Activated CD8-positive, alpha-beta memory T cell treated with anti-CD3 and anti-CD28 coated beads, Interleukin-2, amount 10 ng/mL, durations not matched to agents 7 days and 5 days (primary cell): ENCODE measurements at regions not wholly inside any gene's neighbourhood (a gene's known extent, or its start where the extent isn't known, plus 50 kb on each side); places are given as distances from the start of the nearest gene placed in this dataset.

Experiments
- ATAC-seq: fragments of 150-1000 bp; cut with Tn5 transposase; one replicate; pipeline ENCODE4 v1.10.0; 2021; ENCODE audit warnings: moderate library complexity
- CTCF ChIA-PET: fragments of 350-600 bp; sonication (Branson Sonifier 250); formaldehyde crosslinking; loops from one replicate; lab custom pipeline; 2021; ENCODE audit warnings: antibody characterized with exemption; lab: Charles Lee
- DNase-seq: peaks from one replicate; pipeline ENCODE4 v3.0.0-alpha.2; 2020
- H3K27ac Mint-ChIP-seq: one replicate; pipeline ENCODE4 v1.8.0; 2021; ENCODE audit warnings: mild to moderate bottlenecking, mixed read lengths
- H3K27me3 Mint-ChIP-seq: one replicate; pipeline ENCODE4 v1.8.0; 2021; ENCODE audit warnings: mixed read lengths
- H3K36me3 Mint-ChIP-seq: one replicate; pipeline ENCODE4 v1.8.0; 2021; ENCODE audit warnings: mild to moderate bottlenecking, mixed read lengths
- H3K4me1 Mint-ChIP-seq: one replicate; pipeline ENCODE4 v1.8.0; 2021; ENCODE audit warnings: mixed read lengths
- H3K4me3 Mint-ChIP-seq: one replicate; pipeline ENCODE4 v1.8.0; 2021; ENCODE audit warnings: mild to moderate bottlenecking, moderate library complexity, mixed read lengths
- H3K9me3 Mint-ChIP-seq: one replicate; pipeline ENCODE4 v1.8.0; 2022; ENCODE audit warnings: low read depth, mixed read lengths

DNA sequence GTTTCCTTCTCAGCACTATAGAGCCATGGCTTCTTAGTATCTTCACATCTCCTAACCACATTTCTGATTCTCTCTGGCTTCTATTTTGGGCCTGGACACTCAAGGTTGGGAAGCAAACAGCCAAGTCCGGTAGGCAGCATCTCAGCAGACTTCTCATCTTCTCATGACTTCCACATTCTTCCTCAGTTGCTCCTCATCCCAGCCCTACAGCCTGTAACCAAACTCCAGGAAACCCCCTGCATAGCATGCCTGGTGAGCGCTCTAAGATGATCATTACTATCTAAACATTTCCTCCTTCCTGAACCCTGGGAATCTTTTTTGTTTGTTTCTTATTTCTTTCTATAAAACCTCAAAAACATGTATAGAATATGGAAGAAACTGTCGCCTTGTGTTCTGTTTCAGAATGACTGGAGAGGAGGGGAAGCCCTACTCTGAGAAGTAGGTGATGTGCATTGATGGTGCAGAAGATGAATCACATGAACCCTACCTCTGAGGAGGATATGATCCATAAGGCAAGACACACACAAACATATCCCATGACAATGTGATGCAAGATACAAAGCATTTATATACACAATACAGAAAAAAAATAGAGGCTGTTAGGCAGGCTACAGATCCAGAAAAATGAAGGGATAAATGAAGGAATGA is 219.8 kb upstream of the GYPA start:
- CTCF ChIA-PET: no interaction called here
- Mint-ChIP-seq H3K9me3 (no peaks in the 10 kb centered on the region), H3K4me3 (no peak overlapping the region), H3K27ac (no peak overlapping the region), H3K36me3 (no peaks in the 10 kb centered on the region), H3K4me1 (peaks cover 11% of the 10 kb centered on the region), H3K27me3 (peaks cover 26% of the 10 kb centered on the region)
- ATAC-seq: no peak
- DNase-seq: no peak

DNA sequence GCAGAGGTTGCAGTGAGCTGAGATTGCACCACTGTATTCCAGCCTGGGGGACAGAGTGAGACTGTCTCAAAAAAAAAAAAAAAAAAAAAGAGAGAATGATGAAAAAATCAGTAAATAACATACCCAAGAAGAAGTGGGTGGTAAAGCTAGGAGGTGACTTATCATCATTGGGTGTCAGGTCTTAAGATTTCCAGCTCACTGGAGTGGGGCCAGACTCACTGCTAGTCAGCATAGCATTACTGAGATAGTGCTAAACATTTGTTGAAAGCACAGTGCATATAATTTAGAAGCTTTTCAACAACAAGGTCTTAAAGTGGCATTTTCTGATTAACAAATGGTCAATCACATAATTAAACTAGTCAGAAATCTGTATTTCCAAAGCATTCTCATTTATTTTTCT is 221.8 kb upstream of the GYPA start:
- H3K4me3 Mint-ChIP-seq: no peak overlapping the region
- no peaks in the 10 kb centered on the region for H3K9me3 Mint-ChIP-seq
- no peaks in the 10 kb centered on the region for H3K4me1 Mint-ChIP-seq
- H3K27me3 Mint-ChIP-seq: peaks cover 13% of the 10 kb centered on the region
- ATAC-seq (no peak), DNase-seq (no peak)
- H3K36me3 Mint-ChIP-seq: no peaks in the 10 kb centered on the region
- no peak overlapping the region for H3K27ac Mint-ChIP-seq
- CTCF ChIA-PET: no interaction called here

DNA sequence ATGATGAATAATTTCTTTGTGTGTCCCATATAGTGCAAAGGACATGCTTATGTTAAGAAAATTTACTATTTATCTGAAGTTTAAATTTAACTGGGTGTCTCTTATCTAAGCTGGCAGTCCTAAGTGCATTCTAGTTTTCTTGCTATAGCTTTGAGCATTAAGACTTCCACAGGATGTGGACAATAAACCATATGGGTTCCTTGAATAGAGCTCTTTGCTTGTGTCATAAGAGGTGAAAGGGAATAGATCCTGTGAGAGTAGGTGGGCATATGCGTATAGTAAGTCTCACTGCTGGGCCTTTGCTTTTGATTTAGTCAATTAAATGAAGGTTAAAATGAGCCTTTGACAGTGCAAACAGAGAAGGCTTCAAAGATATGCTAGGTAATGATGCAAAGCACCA is 223.4 kb upstream of the GYPA start:
- CTCF ChIA-PET: no interaction called here
- Mint-ChIP-seq H3K9me3 (no peaks in the 10 kb centered on the region), H3K36me3 (no peaks in the 10 kb centered on the region), H3K27me3 (peaks cover 7% of the 10 kb centered on the region), H3K4me3 (no peak overlapping the region), H3K4me1 (no peaks in the 10 kb centered on the region), H3K27ac (no peak overlapping the region)
- ATAC-seq (no peak), DNase-seq (no peak)

DNA sequence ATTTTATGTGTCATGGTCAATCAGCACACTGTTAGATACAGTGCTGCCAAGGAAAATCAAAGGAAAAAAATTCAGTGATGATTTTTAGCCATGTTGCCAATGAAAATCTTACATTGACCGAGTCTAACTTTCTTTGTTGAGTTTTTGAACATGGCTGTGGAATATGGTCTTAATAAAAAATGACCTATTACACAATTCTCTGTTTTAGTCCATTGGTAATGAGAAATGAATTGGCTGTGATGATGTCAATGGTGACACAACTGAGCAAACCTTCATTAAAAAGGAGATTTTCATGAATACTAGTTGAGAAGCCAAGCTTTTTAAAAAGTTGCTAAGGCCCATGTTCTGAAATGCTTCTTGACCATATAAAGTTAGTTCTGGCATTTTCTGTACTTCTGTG is 225.9 kb upstream of the GYPA start:
- Mint-ChIP-seq H3K4me1 (no peaks in the 10 kb centered on the region), H3K27me3 (no peaks in the 10 kb centered on the region), H3K27ac (no peak overlapping the region), H3K4me3 (no peak overlapping the region), H3K9me3 (no peaks in the 10 kb centered on the region), H3K36me3 (no peaks in the 10 kb centered on the region)
- DNase-seq (no peak), ATAC-seq (no peak)
- CTCF ChIA-PET: no interaction called here

DNA sequence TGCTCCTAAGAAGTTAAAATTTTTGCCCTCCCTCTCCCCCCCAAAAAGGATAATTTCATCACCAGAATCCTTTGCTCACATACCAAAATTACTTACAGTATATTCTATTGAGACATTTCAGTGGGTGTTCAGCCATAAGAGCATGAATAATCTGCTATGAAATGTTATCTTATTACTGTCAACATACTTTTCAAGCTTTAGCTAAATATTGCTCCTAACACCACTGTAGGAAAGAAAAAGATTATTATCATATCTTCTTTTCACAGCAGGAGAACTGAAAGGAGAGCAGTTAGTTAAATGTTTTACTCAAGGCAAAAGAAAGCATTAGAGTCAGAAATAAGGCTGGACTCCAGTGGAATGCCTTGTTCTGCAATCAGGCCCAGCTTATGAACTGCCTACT is 231.0 kb upstream of the GYPA start:
- DNase-seq (no peak), ATAC-seq (no peak)
- CTCF ChIA-PET: no interaction called here
- no peaks in the 10 kb centered on the region for H3K27me3 Mint-ChIP-seq
- no peak overlapping the region for H3K4me3 Mint-ChIP-seq
- H3K27ac Mint-ChIP-seq: no peak overlapping the region
- H3K36me3 Mint-ChIP-seq: no peaks in the 10 kb centered on the region
- no peaks in the 10 kb centered on the region for H3K4me1 Mint-ChIP-seq
- no peaks in the 10 kb centered on the region for H3K9me3 Mint-ChIP-seq

DNA sequence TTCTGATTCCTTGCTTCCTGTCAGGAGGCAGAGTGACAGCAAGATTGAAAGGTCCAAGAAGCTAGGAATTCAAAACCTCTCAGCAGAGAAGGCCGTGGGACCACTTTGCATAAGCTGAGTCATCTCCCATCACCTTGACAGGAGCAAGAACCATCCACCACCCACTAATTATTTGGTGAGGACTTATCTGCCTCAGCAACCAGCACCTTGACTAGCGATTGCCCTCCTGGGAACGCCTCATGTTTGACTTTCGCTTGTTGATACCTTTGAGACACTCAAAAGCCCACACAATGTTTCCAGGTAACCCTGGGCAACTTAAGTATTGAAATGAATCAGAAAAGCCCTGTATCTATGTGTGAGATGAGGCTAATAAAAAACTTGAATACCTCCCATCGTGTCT is 233.5 kb upstream of the GYPA start:
- CTCF ChIA-PET: no interaction called here
- H3K36me3 Mint-ChIP-seq: no peaks in the 10 kb centered on the region
- no peaks in the 10 kb centered on the region for H3K4me1 Mint-ChIP-seq
- H3K9me3 Mint-ChIP-seq: no peaks in the 10 kb centered on the region
- no peak overlapping the region for H3K27ac Mint-ChIP-seq
- DNase-seq (no peak), ATAC-seq (no peak)
- no peak overlapping the region for H3K4me3 Mint-ChIP-seq
- no peaks in the 10 kb centered on the region for H3K27me3 Mint-ChIP-seq

DNA sequence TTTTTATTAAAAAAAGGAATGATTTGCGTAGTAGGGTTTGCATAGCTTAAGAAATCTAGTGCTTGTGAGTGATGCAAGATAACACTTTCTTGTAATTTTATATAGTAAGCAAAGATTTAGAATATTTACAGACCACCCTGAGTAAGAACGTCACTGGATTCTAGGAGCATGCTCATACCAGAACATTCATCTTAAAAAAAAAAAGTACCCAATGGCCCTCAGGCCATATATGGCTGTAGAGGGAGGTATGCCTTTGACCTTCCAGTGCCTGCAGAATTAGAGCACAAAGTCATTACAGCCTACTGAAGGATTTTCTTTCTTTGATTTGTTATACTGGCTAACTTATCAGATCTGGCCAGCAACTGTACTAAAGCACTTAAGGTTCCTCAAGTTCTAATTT is 236.3 kb upstream of the GYPA start:
- Mint-ChIP-seq H3K4me3 (no peak overlapping the region), H3K9me3 (no peaks in the 10 kb centered on the region), H3K36me3 (no peaks in the 10 kb centered on the region), H3K27ac (no peak overlapping the region), H3K27me3 (no peaks in the 10 kb centered on the region), H3K4me1 (no peaks in the 10 kb centered on the region)
- no peak for ATAC-seq
- CTCF ChIA-PET: interaction anchor here (1.0 kb wide), 1 partner anchor 57 kb away, joined by 3 read pairs; no protein-coding TSS in a partner anchor
- no peak for DNase-seq

DNA sequence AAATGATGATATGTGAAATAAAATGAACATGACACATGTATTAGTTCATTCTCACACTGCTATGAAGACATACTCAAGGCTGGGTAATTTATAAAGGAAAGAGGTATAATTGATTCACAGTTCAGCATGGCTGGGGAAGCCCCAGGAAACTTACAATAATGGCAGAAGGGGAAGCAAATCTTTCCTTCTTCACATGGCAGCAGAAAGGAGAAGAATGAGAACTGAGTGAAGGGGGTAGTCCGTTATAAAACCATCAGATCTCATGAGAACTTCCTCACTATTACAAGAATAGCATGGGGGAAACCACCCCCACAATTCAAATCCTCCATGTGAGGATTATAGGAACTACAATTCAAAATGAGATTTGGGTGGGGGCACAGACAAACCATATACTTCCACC is 243.9 kb upstream of the GYPA start:
- H3K4me3 Mint-ChIP-seq: no peak overlapping the region
- no peaks in the 10 kb centered on the region for H3K4me1 Mint-ChIP-seq
- no peaks in the 10 kb centered on the region for H3K27me3 Mint-ChIP-seq
- CTCF ChIA-PET: no interaction called here
- DNase-seq (no peak), ATAC-seq (no peak)
- H3K27ac Mint-ChIP-seq: no peak overlapping the region
- H3K9me3 Mint-ChIP-seq: peaks cover 6% of the 10 kb centered on the region
- no peaks in the 10 kb centered on the region for H3K36me3 Mint-ChIP-seq

DNA sequence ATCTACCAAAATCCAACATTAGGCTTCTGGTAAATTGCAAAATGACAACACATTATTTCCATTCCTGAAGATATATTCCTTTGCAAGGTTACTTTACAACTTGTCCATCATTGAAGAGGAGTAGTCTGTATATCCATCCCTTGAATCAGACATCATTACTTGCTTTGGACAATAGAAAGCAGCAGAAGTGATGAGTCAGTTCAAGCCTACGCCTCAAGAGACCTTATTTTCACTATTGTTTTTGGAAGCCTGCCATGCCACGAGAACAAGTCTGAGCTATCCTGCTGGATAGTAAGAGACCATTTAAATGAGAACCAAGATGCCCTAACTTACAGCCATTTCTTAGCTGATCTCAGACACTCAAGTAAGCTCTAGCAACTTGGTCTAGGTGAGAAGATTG is 246.0 kb upstream of the HHIP start:
- no peak overlapping the region for H3K4me3 Mint-ChIP-seq
- DNase-seq: no peak
- H3K27ac Mint-ChIP-seq: no peak overlapping the region
- H3K4me1 Mint-ChIP-seq: no peaks in the 10 kb centered on the region
- no peaks in the 10 kb centered on the region for H3K9me3 Mint-ChIP-seq
- no peaks in the 10 kb centered on the region for H3K27me3 Mint-ChIP-seq
- CTCF ChIA-PET: no interaction called here
- ATAC-seq: no peak
- no peaks in the 10 kb centered on the region for H3K36me3 Mint-ChIP-seq

DNA sequence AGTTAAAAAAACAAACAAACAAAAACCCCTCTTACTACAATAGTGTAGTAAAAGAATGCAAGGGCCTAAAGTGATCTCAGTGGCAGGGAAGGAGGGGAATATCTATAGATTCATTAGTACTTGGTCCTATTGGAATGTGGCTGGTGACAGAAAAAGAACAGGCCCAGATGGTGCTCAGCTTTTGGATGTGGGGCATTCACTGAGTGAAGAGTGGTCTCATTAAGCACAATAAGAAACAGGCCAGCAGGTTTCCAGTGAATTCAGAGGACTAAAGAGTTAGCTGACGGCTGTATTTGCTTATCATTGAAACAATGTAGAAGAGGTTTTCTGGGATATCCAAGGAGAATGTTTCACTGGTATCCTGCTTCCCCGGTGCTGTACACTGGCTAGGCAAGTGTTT is 243.8 kb upstream of the HHIP start:
- Mint-ChIP-seq H3K36me3 (no peaks in the 10 kb centered on the region), H3K9me3 (no peaks in the 10 kb centered on the region), H3K4me1 (no peaks in the 10 kb centered on the region), H3K4me3 (no peak overlapping the region), H3K27me3 (no peaks in the 10 kb centered on the region), H3K27ac (no peak overlapping the region)
- ATAC-seq (no peak), DNase-seq (no peak)
- CTCF ChIA-PET: no interaction called here

DNA sequence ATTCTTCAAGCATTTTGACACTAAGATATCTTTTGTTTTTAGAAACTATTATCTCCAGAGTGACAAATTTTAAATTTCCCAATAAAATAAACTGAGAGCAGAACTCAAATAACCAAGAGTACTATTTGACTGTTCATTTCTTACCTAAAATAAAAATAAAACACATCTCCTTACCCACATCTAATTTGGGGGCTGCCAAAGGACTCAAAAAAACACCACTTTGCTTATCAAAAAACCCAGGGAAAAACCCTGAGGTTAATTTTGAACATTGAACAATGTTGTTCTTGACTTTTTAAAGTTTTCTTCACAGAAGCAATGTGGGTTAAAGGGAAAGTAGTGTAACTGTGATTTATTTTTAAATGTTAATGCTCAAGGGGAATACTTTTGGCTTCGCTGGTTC is 243.0 kb upstream of the HHIP start:
- no peak for DNase-seq
- no peaks in the 10 kb centered on the region for H3K36me3 Mint-ChIP-seq
- H3K4me3 Mint-ChIP-seq: no peak overlapping the region
- no peak for ATAC-seq
- CTCF ChIA-PET: no interaction called here
- no peaks in the 10 kb centered on the region for H3K9me3 Mint-ChIP-seq
- no peaks in the 10 kb centered on the region for H3K27me3 Mint-ChIP-seq
- no peaks in the 10 kb centered on the region for H3K4me1 Mint-ChIP-seq
- no peak overlapping the region for H3K27ac Mint-ChIP-seq

DNA sequence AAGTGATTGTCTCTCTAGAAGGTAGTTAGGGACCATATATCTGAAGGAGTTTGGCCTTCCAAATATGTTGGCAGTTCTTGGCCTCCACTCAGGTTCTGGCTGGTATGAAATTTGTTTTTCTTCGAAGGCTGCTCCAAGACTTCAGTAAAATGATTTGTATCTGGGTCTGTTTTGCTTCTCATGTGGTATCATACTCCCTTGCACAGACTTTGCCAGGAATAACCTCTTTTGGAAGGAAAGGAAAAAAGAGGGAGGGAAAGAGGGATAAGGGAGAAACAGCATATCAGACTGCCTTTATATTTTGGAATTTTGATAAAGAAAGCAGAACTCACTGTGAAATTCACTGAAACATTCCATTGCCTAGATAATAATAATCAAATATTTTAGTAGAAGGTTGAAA is 242.1 kb upstream of the HHIP start:
- Mint-ChIP-seq H3K9me3 (no peaks in the 10 kb centered on the region), H3K4me3 (no peak overlapping the region), H3K4me1 (no peaks in the 10 kb centered on the region), H3K36me3 (no peaks in the 10 kb centered on the region), H3K27ac (no peak overlapping the region), H3K27me3 (no peaks in the 10 kb centered on the region)
- DNase-seq: no peak
- ATAC-seq: no peak
- CTCF ChIA-PET: no interaction called here

DNA sequence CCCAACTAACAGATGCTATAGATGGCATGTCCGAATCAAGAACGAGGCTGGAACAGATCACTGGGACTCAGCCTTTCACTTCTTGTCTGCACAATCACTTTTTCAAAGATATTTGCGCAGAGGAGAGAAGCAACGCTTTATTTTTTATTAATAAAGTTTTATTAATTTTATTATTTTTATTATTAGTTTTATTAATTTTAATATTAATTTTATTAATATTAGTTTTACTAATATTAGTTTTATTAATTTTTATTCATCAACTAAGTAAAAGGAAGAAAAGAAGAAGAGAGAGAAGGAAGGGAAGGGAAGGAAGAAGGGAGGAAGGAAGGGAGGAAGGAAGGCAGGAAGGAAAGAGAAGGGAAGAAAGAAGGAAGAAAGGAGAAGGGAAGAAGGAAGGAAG is 236.4 kb upstream of the HHIP start:
- H3K27me3 Mint-ChIP-seq: no peaks in the 10 kb centered on the region
- H3K36me3 Mint-ChIP-seq: no peaks in the 10 kb centered on the region
- no peak overlapping the region for H3K4me3 Mint-ChIP-seq
- CTCF ChIA-PET: no interaction called here
- H3K4me1 Mint-ChIP-seq: no peaks in the 10 kb centered on the region
- H3K27ac Mint-ChIP-seq: no peak overlapping the region
- no peaks in the 10 kb centered on the region for H3K9me3 Mint-ChIP-seq
- no peak for ATAC-seq
- no peak for DNase-seq

DNA sequence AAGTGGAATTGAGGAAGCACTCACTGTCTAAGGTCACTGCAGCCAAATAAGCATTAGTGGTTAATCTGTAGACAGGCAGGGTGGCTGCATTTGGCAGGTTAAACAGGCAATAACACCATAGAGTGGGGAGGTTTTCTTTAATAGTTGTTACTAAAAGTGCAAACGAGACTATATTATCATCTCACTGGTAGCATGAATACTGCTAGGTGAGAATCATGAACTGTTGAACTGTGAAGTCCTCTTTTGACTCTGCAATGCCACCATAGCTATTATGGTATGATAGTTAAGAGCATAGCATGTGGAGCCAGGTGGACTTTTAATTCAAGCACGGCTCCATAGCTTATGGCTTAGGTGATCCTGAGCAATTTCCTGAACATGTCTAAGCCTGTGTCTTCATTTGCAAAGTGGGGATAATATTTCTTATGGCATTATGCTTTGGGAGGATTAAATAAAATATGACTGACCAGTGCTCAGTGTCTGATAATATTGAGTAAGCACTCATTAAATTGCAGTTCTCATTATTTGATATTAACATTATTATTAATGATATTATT is 235.6 kb upstream of the HHIP start:
- Mint-ChIP-seq H3K4me3 (no peak overlapping the region), H3K4me1 (no peaks in the 10 kb centered on the region), H3K27me3 (no peaks in the 10 kb centered on the region), H3K9me3 (no peaks in the 10 kb centered on the region), H3K27ac (no peak overlapping the region), H3K36me3 (no peaks in the 10 kb centered on the region)
- DNase-seq (no peak), ATAC-seq (no peak)
- CTCF ChIA-PET: no interaction called here

DNA sequence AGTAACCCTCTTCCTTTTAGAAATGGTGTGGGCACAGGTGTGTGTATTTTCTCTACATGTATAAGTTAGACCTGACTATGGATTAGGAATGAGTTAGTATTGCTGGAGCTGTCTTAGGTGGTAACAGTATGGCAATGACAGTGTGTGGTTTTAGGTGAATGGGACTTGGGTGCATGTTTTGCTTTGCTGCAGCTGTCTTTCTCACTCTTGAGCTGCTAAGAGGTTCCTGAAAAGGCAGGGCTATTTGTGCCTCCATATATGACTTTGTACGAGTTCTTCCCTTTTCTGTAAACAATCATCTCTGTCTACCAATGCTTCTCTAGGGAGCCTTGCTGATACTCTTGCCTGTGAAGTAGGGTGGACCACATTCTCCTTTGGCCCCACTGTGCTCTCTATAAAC is 234.8 kb upstream of the HHIP start:
- no peaks in the 10 kb centered on the region for H3K9me3 Mint-ChIP-seq
- H3K4me1 Mint-ChIP-seq: no peaks in the 10 kb centered on the region
- CTCF ChIA-PET: no interaction called here
- no peaks in the 10 kb centered on the region for H3K36me3 Mint-ChIP-seq
- DNase-seq (no peak), ATAC-seq (no peak)
- H3K27ac Mint-ChIP-seq: no peak overlapping the region
- no peak overlapping the region for H3K4me3 Mint-ChIP-seq
- H3K27me3 Mint-ChIP-seq: no peaks in the 10 kb centered on the region
